Neural crest cell (in vitro differentiated cells): ENCODE measurements at regions not wholly inside any gene's neighbourhood (a gene's known extent, or its start where the extent isn't known, plus 50 kb on each side); places are given as distances from the start of the nearest gene placed in this dataset.

Experiments
- DNase-seq: peaks from one replicate; pipeline ENCODE4 v3.0.0; 2021; ENCODE audit warnings: low read depth, mixed read lengths, low spot score
- H3K27ac Mint-ChIP-seq: one replicate; pipeline ENCODE4 v1.8.0; 2021; ENCODE audit warnings: mild to moderate bottlenecking, mixed read lengths; ENCODE audit not compliant: unreplicated experiment
- H3K27me3 Mint-ChIP-seq: 2 replicates; pipeline ENCODE4 v1.8.0; 2021; ENCODE audit warnings: low read depth, mild to moderate bottlenecking, mixed read lengths
- H3K36me3 Mint-ChIP-seq: 2 replicates; pipeline ENCODE4 v1.8.0; 2021; ENCODE audit warnings: low read depth, mild to moderate bottlenecking, mixed read lengths
- H3K4me1 Mint-ChIP-seq: 2 replicates; pipeline ENCODE4 v1.8.0; 2021; ENCODE audit warnings: mixed read lengths
- H3K4me3 Mint-ChIP-seq: one replicate; pipeline ENCODE4 v1.8.0; 2021; ENCODE audit warnings: mild to moderate bottlenecking, mixed read lengths
- H3K9me3 Mint-ChIP-seq: 2 replicates; pipeline ENCODE4 v1.8.0; 2021; ENCODE audit warnings: mixed read lengths
- CTCF ChIP-seq: fragments of 200-600 bp; sonication (generic); conservative IDR thresholded peaks from 2 replicates; pipeline ENCODE4 v1.5.0; 2021; ENCODE audit warnings: antibody characterized with exemption, mild to moderate bottlenecking

- Mint-ChIP-seq H3K27me3 (no peaks in the 10 kb centered on the region), H3K4me3 (no peak overlapping the region), H3K36me3 (no peaks in the 10 kb centered on the region), H3K4me1 (no peaks in the 10 kb centered on the region), H3K9me3 (no peaks in the 10 kb centered on the region), H3K27ac (no peak overlapping the region)
- no peak for DNase-seq
- no peak for TF ChIP-seq CTCF
Observed at GRCh38 chr3:117632191-117632590, 922.6 kb downstream of the TUSC7 start.

- DNase-seq, result no peak
- no peak for TF ChIP-seq CTCF
- Mint-ChIP-seq H3K4me3 (no peak overlapping the region), H3K9me3 (no peaks in the 10 kb centered on the region), H3K27me3 (no peaks in the 10 kb centered on the region), H3K4me1 (no peaks in the 10 kb centered on the region), H3K27ac (no peak overlapping the region), H3K36me3 (no peaks in the 10 kb centered on the region)
Observed at GRCh38 chr3:117633207-117633606, 923.6 kb downstream of the TUSC7 start.

- Mint-ChIP-seq H3K27ac (no peak overlapping the region), H3K4me3 (no peak overlapping the region), H3K9me3 (peaks cover 2% of the 10 kb centered on the region), H3K4me1 (no peaks in the 10 kb centered on the region), H3K27me3 (no peaks in the 10 kb centered on the region), H3K36me3 (no peaks in the 10 kb centered on the region)
- no peak for TF ChIP-seq CTCF
- no peak for DNase-seq
Observed at GRCh38 chr3:117637666-117638065, 928.1 kb downstream of the TUSC7 start.

GRCh38 chr3:117644203-117644602, 934.6 kb downstream of the TUSC7 start:
- TF ChIP-seq CTCF, result no peak
- Mint-ChIP-seq H3K9me3 (peaks cover 8% of the 10 kb centered on the region), H3K4me1 (no peaks in the 10 kb centered on the region), H3K36me3 (no peaks in the 10 kb centered on the region), H3K27me3 (no peaks in the 10 kb centered on the region), H3K27ac (no peak overlapping the region), H3K4me3 (no peak overlapping the region)
- no peak for DNase-seq

GRCh38 chr3:117645561-117646242, 936.1 kb downstream of the TUSC7 start:
- H3K27ac Mint-ChIP-seq, result no peak overlapping the region
- H3K27me3 Mint-ChIP-seq, result no peaks in the 10 kb centered on the region
- peaks cover 8% of the 10 kb centered on the region for H3K9me3 Mint-ChIP-seq
- TF ChIP-seq CTCF, result no peak
- no peak for DNase-seq
- peaks cover 2% of the 10 kb centered on the region for H3K4me1 Mint-ChIP-seq
- no peak overlapping the region for H3K4me3 Mint-ChIP-seq
- no peaks in the 10 kb centered on the region for H3K36me3 Mint-ChIP-seq
